Kasumi-1 (cell line): ENCODE measurements at regions not wholly inside any gene's neighbourhood (a gene's known extent, or its start where the extent isn't known, plus 50 kb on each side); places are given as distances from the start of the nearest gene placed in this dataset.
A peak's percentile ranks its signal among the peaks of the same experiment; 100 is the strongest.

Experiments used
- DNase-seq, 2 experiments: peaks; one replicate each; lab custom pipeline; 2025; lab: John Stamatoyannopoulos, UW

- no peak for DNase-seq
Observed at GRCh38 chr5:124584991-124585715, 161.3 kb downstream of the ZNF608 start.

- peak; percentile 4 to 11 for DNase-seq
Observed at GRCh38 chr5:124583469-124584350, 162.7 kb downstream of the ZNF608 start.

- no peak for DNase-seq
Observed at GRCh38 chr5:124582561-124582840, 163.9 kb downstream of the ZNF608 start.

DNA sequence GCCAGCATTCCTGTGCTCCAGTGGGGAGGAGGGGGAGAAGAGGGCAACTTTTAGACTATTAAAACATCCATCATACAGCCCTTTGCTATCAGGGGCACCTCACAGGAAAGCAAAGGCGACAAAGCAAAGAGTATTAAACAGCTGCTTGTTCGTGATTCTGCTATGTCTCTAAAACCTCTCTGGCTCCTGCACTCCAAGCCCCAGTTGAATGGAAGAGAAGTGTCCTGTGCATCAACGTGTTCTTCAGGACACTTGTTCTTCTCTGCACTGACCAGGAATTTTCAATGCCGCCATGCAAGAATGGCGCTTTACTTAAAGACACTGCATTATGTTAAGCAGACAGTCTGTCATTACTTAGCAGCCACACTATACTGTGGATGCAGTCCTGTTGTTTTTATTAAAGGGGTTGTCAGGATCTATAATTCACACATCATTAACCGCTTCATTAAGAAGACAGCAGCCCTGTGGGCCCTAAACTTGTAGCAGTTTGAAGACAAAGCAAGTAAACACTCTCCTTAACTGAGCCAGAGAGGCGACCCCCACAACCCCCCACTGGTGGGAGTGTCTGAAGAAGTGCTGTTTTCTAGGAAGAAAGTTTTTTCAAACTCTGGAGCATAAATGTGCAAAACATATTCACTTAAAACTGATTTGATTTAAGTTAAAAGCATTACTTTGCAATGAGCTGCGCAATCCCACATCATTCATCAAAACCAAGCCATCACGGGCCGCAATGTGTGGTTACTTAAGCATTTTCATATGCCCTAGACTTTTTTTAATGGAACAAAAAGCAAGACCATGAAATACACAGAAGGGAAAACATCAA, 164.5 kb downstream of the ZNF608 start:
- DNase-seq: no peak

DNA sequence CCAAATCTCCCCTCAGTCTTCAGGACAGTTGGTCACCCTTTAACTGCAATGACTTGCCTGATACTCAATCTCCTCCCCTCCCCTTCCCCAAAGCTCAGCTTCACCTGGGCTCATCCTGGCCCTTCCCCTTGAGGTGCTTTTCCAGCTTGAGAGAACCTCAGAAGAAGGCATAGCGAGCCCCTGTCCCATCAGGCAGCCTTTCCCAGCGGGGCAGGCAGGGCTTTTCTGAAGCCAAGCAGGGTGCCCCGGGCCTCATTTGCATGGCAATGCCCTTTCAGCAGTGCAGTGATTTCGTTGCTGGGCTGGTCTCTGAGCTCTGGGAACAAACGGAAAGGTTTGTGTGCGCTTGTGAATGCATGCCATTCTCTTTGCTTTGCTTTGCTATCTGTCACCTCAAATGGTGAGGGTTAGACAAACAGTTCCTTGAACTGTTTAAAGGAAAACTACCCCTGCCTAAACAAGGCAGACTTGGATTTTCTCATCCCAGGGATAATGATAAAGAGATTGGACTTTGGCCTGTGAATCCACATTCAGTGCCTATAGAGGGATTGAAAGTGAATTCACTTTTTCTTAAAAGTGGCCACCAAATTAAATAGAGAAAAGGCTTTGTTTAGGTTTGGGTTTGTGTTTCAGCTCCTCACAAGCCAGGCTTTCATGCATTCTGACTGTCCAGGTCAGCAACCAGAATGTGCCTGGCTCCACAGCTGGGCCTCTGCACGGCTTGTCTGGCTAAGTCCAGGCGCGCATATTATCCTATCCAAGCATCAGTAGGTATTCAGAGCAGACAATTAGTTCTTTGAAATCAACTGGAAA, 165.3 kb downstream of the ZNF608 start:
- no peak for DNase-seq

DNA sequence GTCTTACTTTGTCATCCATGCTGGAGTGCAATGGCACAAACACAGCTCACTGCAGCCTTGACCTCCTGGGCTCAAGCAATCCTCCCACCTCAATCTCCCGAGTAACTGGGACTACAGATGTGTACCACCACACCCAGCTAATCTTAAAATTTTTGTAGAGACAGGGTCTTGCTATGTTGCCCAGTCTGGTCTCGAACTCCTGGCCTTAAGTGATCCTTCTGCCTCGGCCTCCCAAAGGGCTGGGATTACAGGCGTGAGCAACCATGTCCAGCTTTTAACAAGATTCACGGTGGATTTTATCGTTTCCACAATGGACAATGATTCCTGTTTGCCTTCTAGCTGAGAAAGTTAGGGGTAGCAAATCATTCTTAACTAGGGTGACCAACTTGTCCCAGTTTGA, 165.9 kb downstream of the ZNF608 start:
- DNase-seq: no peak

GRCh38 chr5:124576848-124577409, 169.5 kb downstream of the ZNF608 start:
- no peak for DNase-seq

- no peak for DNase-seq
Observed at GRCh38 chr5:124575725-124576124, 170.7 kb downstream of the ZNF608 start.

- no peak for DNase-seq
Observed at GRCh38 chr5:124574521-124575436, 171.7 kb downstream of the ZNF608 start.

DNA sequence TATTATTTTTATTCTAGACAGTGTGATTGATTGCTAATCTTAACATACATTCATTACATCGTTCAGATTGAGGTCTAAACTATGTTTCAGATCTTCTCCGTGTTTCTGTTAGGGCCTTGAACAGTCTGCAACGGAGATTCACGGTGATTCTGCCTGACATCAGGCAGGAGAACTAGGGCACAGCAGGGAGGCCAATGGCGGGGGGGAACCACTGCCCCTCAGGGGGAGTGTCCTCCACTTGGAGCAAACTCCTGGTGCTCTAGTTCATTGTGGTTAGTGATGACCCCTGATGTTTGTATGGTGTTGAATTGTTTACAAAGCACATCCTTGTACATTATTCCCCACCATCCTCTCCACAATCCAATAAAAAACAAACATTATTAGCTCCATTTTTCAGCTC, 173.5 kb downstream of the ZNF608 start:
- DNase-seq: no peak

DNA sequence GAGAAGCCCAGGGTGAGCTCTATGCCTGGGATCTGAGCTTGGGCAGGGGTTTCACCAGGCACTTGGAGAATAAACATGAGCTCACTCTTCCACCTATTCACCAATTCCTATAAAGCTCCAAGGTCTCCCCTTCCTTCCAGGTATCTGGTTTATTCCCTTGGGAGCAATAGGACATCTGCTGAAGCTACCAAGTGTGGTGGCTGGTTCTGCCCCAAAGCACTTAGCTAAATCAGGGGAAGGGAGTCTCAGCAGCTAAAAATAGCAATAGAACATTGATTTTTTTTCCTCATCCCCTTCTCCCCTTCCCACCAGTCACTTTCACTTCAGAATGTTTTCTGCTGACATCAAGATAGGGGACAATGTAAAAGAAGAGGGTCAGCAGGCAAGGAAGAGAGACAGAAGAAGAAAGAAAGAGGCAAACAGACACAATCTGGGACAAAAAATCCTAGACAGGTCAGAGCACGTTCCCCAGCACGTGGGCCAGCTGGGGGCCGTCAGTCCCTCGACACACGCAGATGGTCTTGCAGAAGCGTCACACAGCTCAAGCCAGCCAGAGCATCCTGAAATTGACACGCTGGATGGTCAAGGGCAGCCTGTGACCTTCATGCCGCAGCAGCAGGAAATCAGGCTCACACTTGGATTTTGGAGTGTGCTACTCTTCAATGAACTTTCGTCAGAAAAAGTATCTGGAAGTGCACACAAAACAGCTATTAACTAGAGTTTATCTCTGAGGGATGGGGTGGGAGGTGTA, 176.0 kb downstream of the ZNF608 start:
- DNase-seq: no peak

DNA sequence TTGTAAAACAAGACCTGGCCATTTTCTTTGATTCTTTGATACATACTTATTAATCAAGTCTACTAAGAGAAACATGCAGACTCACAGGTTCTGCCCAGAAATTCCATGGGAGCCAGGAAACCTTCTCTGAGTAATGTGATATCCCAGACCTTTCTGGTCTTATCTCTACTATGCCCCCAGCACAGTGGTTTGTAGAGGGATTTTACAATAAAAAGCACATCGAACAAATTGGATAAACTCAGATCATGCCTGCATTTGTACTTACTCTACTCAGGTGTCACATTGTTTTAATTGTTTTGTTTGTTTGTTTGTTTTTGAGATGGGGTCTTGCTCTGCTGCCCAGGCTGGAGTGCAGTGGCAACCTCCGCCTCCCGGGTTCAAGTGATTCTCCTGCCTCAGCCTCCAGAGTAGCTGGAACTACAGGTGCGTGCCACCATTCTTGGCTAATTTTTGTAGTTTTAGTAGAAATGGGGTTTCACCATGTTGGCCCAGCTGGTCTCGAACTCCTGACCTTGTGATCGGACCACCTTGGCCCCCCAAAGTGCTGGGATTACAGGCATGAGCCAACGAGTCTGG, 179.5 kb downstream of the ZNF608 start:
- DNase-seq: no peak

GRCh38 chr5:124561451-124561850, 185.0 kb downstream of the ZNF608 start:
- DNase-seq: no peak

GRCh38 chr5:124560370-124560769, 186.1 kb downstream of the ZNF608 start:
- DNase-seq: no peak

GRCh38 chr5:124557761-124558160, 188.7 kb downstream of the ZNF608 start:
- no peak for DNase-seq

DNA sequence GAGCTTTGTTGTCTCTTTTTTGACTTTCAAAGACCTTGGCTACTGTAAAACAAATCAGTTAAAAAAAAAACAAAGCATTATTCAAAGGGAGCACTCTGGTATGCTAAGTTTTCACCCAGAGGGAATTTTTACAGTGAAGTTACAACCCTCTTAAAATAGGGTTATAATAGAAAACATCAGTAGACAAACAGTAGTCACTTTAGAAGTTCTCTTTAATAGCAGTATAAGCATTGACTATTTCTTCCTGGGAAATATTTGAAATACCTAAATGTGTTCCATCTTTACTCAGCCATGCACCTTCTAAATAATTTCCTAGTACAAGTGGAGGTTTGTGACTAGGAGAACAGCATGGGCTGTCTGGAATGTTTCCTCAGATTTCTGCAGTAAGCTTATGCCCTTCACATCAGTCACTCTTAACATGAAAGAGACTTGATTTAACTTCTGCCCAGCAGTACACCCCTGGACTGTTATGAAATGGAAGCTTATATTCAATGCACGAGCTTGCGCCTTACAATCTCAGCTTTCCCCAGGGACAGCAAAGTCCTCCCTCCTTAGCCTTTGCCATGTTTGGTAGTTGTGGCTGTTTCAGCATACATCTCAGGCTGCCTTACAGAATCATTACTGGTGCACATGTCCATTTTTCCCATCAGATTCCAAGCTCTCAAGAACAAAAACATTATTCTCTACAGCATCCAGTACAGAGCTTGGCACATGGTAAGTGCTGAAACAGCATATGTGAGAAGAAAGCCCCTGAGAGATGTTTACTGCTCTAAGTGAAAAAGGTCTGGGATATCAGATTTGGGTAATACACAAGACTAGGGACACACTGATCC, 191.5 kb downstream of the ZNF608 start:
- DNase-seq: no peak

DNA sequence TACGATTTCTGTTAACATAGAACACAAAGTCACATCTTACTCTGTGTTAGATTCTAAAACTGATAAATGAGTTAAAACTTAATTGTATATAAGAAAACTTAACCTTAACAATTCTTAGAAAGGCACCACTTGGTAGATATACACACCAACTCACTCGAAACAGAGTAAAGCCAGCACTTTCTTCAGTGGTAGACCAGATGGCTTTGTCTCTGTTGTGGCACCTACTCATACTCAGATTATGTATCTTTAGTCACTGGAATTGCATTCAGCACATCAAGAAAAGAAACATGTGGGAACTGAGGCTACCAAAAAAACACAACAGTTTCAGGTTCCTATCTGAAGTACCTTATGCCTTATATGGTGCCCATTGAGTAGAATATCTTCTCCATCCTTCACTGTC, 192.5 kb downstream of the ZNF608 start:
- DNase-seq: no peak

- no peak for DNase-seq
Observed at GRCh38 chr5:124552526-124552925, 193.9 kb downstream of the ZNF608 start.

DNA sequence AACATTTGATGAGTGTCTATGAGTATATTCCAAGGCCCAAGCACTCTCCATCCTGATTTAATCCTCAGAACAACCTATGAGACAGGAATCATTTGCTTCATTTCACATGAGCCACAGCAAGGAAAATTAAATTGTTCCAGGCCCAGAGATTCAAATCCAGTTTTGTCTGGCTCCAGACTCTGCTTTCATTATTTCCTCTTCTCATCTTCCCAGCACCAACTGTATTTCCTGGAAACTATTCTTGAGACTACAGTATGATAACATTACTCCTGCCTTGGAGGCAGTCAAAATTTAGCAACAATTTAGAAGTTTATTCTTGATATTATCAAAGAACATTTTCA, 194.5 kb downstream of the ZNF608 start:
- DNase-seq: no peak
